GM23338 (cell line): ENCODE measurements at regions not wholly inside any gene's neighbourhood (a gene's known extent, or its start where the extent isn't known, plus 50 kb on each side); places are given as distances from the start of the nearest gene placed in this dataset.

Source experiments
- CREB1 ChIP-seq: fragments of 250-450 bp; sonication (Bioruptor Pico); IDR thresholded peaks from 2 replicates; pipeline ENCODE4 v1.5.0; 2020; ENCODE audit warnings: low read depth, mild to moderate bottlenecking, moderate library complexity
- EZH2 ChIP-seq: fragments of 200-600 bp; sonication (generic); IDR thresholded peaks from one replicate; pipeline ENCODE4 v1.8.0; 2017; ENCODE audit warnings: antibody characterized with exemption, mild to moderate bottlenecking, low read depth; ENCODE audit not compliant: unreplicated experiment
- EZH2phosphoT487 ChIP-seq: fragments of 200-600 bp; sonication (generic); IDR thresholded peaks from one replicate; pipeline ENCODE4 v1.8.1; 2018; ENCODE audit warnings: antibody characterized with exemption; ENCODE audit not compliant: unreplicated experiment
- JUNB ChIP-seq: IDR thresholded peaks from one replicate; pipeline ENCODE4 v1.6.1; 2016; ENCODE audit warnings: antibody characterized with exemption; ENCODE audit not compliant: unreplicated experiment
- NANOG ChIP-seq: IDR thresholded peaks from 2 replicates; pipeline ENCODE4 v1.6.1; 2016; ENCODE audit warnings: antibody characterized with exemption, borderline replicate concordance
- POLR2AphosphoS5 ChIP-seq: IDR thresholded peaks from 2 replicates; pipeline ENCODE4 v1.6.1; 2016; ENCODE audit warnings: antibody characterized with exemption, low read depth
- STAT1 ChIP-seq: IDR thresholded peaks from one replicate; pipeline ENCODE4 v1.6.1; 2016; ENCODE audit warnings: antibody characterized with exemption; ENCODE audit not compliant: unreplicated experiment
- ZNF114 ChIP-seq: fragments of 250-450 bp; sonication (Bioruptor Pico); IDR thresholded peaks from 2 replicates; pipeline ENCODE4 v1.5.0; 2020; ENCODE audit warnings: mild to moderate bottlenecking, moderate library complexity
- ZNF331 ChIP-seq: fragments of 250-450 bp; sonication (Bioruptor Pico); IDR thresholded peaks from 2 replicates; pipeline ENCODE4 v1.5.0; 2020; ENCODE audit warnings: low read depth, mild to moderate bottlenecking, moderate library complexity
- TF ChIP-seq, protein P1 (sequence below), 2 experiments: fragments of 200-600 bp in 1 of 2; sonication (generic) in 1 of 2; conservative IDR thresholded peaks; 2 replicates each; pipeline versions ENCODE4 v1.5.1 to v1.6.1; 2016 to 2017; ENCODE audit warnings: antibody characterized with exemption in 2 of 2, low read depth in 2 of 2, mild to moderate bottlenecking in 2 of 2, moderate library complexity in 1 of 2
- TF ChIP-seq, protein P2 (sequence below): IDR thresholded peaks from one replicate; pipeline ENCODE4 v1.6.1; 2018; ENCODE audit warnings: antibody characterized with exemption; ENCODE audit not compliant: unreplicated experiment
- TF ChIP-seq, protein P3 (sequence below): IDR thresholded peaks from 2 replicates; pipeline ENCODE4 v1.6.1; 2016; ENCODE audit warnings: antibody characterized with exemption

DNA sequence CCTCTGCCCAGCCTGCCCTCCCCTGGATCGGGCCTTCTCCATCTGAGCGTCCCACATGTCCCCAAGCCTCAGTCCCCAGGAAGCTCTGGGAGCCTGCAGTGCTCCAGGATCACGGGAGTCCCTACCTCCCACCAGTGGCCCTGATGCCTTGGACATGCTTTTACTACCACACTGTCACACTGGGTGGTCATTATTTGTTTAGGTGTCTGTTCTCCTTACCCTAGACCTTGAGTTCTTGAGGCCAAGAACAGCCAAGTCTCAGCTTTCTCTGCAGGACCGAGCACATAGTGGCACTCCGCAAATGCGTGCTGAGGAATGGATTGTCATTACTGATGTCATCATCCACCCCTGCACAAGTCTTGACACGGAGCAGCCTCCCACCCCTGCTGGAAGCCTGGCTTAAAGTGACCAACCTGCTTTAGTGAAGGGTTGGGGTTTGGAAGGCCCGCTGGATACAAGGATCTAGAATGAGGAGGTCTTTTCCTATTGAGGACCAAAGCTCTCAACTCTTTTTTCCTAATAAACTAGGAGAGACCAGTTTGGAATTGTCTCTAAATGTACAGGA, 132.9 kb upstream of the CRHR1 start:
- TF ChIP-seq, protein P1, sequence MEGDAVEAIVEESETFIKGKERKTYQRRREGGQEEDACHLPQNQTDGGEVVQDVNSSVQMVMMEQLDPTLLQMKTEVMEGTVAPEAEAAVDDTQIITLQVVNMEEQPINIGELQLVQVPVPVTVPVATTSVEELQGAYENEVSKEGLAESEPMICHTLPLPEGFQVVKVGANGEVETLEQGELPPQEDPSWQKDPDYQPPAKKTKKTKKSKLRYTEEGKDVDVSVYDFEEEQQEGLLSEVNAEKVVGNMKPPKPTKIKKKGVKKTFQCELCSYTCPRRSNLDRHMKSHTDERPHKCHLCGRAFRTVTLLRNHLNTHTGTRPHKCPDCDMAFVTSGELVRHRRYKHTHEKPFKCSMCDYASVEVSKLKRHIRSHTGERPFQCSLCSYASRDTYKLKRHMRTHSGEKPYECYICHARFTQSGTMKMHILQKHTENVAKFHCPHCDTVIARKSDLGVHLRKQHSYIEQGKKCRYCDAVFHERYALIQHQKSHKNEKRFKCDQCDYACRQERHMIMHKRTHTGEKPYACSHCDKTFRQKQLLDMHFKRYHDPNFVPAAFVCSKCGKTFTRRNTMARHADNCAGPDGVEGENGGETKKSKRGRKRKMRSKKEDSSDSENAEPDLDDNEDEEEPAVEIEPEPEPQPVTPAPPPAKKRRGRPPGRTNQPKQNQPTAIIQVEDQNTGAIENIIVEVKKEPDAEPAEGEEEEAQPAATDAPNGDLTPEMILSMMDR (conservative IDR thresholded peaks at IDR 0.05; ENCODE audit: low read depth in 2 of 2) = no peak
- no peak for TF ChIP-seq EZH2
- no peak for TF ChIP-seq CREB1 (CRISPR knock-in tag)
- TF ChIP-seq, protein P2, sequence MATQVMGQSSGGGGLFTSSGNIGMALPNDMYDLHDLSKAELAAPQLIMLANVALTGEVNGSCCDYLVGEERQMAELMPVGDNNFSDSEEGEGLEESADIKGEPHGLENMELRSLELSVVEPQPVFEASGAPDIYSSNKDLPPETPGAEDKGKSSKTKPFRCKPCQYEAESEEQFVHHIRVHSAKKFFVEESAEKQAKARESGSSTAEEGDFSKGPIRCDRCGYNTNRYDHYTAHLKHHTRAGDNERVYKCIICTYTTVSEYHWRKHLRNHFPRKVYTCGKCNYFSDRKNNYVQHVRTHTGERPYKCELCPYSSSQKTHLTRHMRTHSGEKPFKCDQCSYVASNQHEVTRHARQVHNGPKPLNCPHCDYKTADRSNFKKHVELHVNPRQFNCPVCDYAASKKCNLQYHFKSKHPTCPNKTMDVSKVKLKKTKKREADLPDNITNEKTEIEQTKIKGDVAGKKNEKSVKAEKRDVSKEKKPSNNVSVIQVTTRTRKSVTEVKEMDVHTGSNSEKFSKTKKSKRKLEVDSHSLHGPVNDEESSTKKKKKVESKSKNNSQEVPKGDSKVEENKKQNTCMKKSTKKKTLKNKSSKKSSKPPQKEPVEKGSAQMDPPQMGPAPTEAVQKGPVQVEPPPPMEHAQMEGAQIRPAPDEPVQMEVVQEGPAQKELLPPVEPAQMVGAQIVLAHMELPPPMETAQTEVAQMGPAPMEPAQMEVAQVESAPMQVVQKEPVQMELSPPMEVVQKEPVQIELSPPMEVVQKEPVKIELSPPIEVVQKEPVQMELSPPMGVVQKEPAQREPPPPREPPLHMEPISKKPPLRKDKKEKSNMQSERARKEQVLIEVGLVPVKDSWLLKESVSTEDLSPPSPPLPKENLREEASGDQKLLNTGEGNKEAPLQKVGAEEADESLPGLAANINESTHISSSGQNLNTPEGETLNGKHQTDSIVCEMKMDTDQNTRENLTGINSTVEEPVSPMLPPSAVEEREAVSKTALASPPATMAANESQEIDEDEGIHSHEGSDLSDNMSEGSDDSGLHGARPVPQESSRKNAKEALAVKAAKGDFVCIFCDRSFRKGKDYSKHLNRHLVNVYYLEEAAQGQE = no peak
- TF ChIP-seq NANOG = no peak
- no peak for TF ChIP-seq EZH2phosphoT487
- no peak for TF ChIP-seq POLR2AphosphoS5
- no peak for TF ChIP-seq ZNF331 (CRISPR knock-in tag)
- TF ChIP-seq, protein P3, sequence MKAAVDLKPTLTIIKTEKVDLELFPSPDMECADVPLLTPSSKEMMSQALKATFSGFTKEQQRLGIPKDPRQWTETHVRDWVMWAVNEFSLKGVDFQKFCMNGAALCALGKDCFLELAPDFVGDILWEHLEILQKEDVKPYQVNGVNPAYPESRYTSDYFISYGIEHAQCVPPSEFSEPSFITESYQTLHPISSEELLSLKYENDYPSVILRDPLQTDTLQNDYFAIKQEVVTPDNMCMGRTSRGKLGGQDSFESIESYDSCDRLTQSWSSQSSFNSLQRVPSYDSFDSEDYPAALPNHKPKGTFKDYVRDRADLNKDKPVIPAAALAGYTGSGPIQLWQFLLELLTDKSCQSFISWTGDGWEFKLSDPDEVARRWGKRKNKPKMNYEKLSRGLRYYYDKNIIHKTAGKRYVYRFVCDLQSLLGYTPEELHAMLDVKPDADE = no peak
- no peak for TF ChIP-seq JUNB
- no peak for TF ChIP-seq STAT1
- no peak for TF ChIP-seq ZNF114 (CRISPR knock-in tag)
